Stimulated activated CD4-positive, alpha-beta T cell treated with anti-CD3 and anti-CD28 coated beads, TNF-alpha, amount 100 ng/mL, for 24 hours (primary cell): ENCODE measurements at regions not wholly inside any gene's neighbourhood (a gene's known extent, or its start where the extent isn't known, plus 50 kb on each side); places are given as distances from the start of the nearest gene placed in this dataset.
"Not testable (repeated sequence)": the region's sequence is repeated elsewhere in the genome, so short reads cannot be mapped to it uniquely, and the experiment has no call there.

ENCODE experiments used
- DNase-seq, 3 experiments: peaks; one replicate each; pipeline ENCODE4 v3.0.0-alpha.2; 2020; ENCODE audit warnings: low read depth in 3 of 3

GRCh38 chr5:87752362-87752761 lies 339.6 kb upstream of the CCNH start:
- no peak for DNase-seq

- no peak for DNase-seq
Measured at GRCh38 chr5:87751824-87752223, 339.1 kb upstream of the CCNH start.

- DNase-seq, result no peak
Measured at GRCh38 chr5:87746891-87747377, 334.2 kb upstream of the CCNH start.

GRCh38 chr5:87746341-87746740 lies 333.6 kb upstream of the CCNH start:
- no peak for DNase-seq

- no peak for DNase-seq
Measured at GRCh38 chr5:87741881-87742280, 329.2 kb upstream of the CCNH start.

- no peak for DNase-seq
Measured at GRCh38 chr5:87735923-87736322, 323.2 kb upstream of the CCNH start.

- DNase-seq, result no peak
Measured at GRCh38 chr5:87733897-87734296, 321.2 kb upstream of the CCNH start.

- no peak for DNase-seq
Measured at GRCh38 chr5:87732875-87733768, 320.4 kb upstream of the CCNH start.

GRCh38 chr5:87729781-87730180 lies 317.1 kb upstream of the CCNH start:
- DNase-seq, result no peak

- DNase-seq, result no peak
Measured at GRCh38 chr5:87722286-87722685, 309.6 kb upstream of the CCNH start.

- not testable (repeated sequence) for DNase-seq
Measured at GRCh38 chr5:87718224-87718925, 305.6 kb upstream of the CCNH start.

GRCh38 chr5:87717761-87718160 lies 305.0 kb upstream of the CCNH start:
- DNase-seq, result no peak

GRCh38 chr5:87705876-87706275 lies 293.1 kb upstream of the CCNH start:
- no peak for DNase-seq

- no peak for DNase-seq
Measured at GRCh38 chr5:87686975-87687374, 274.2 kb upstream of the CCNH start.

GRCh38 chr5:87686018-87686417 lies 273.3 kb upstream of the CCNH start:
- DNase-seq, result no peak

GRCh38 chr5:87674235-87674634 lies 261.5 kb upstream of the CCNH start:
- no peak for DNase-seq

- DNase-seq, result no peak
Measured at GRCh38 chr5:87671146-87671545, 258.4 kb upstream of the CCNH start.

- no peak for DNase-seq
Measured at GRCh38 chr5:87665166-87665565, 252.4 kb upstream of the CCNH start.

- no peak for DNase-seq
Measured at GRCh38 chr5:87661784-87662566, 249.2 kb upstream of the CCNH start.

- DNase-seq, result no peak
Measured at GRCh38 chr5:87653242-87653641, 240.5 kb upstream of the CCNH start.

- DNase-seq, result no peak
Measured at GRCh38 chr5:87650284-87650683, 237.6 kb upstream of the CCNH start.

GRCh38 chr5:87649455-87649854 lies 236.7 kb upstream of the CCNH start:
- DNase-seq, result no peak
